Activated T-cell treated with anti-CD3 and anti-CD28 coated beads, Interleukin-2, amount 50 U/mL, for 72 hours (primary cell): ENCODE measurements at regions not wholly inside any gene's neighbourhood (a gene's known extent, or its start where the extent isn't known, plus 50 kb on each side); places are given as distances from the start of the nearest gene placed in this dataset.
"Not testable (repeated sequence)": the region's sequence is repeated elsewhere in the genome, so short reads cannot be mapped to it uniquely, and the experiment has no call there.

Experiments
- ATAC-seq, 2 donors: fragments of 150-1000 bp; cut with Tn5 transposase; replicated peaks in 1 of 2; 2 replicates each; pipeline ENCODE4 v1.10.0; 2021; ENCODE audit warnings: moderate library complexity in 2 of 2, mild to moderate bottlenecking in 1 of 2
- DNase-seq, 2 donors: peaks; one replicate each; pipeline ENCODE4 v3.0.0; 2021 to 2022; ENCODE audit warnings: mixed read lengths in 1 of 2
- H3K27ac Mint-ChIP-seq: one replicate; pipeline ENCODE4 v1.8.0; 2022; ENCODE audit warnings: mild to moderate bottlenecking, moderate library complexity, mixed read lengths
- H3K27me3 Mint-ChIP-seq: one replicate; pipeline ENCODE4 v1.8.0; 2022; ENCODE audit warnings: low read depth, mixed read lengths
- H3K36me3 Mint-ChIP-seq, 2 donors: one replicate each; pipeline ENCODE4 v1.8.0; 2022; ENCODE audit warnings: mixed read lengths in 2 of 2, mild to moderate bottlenecking in 1 of 2; ENCODE audit not compliant: insufficient read depth in 2 of 2
- H3K4me1 Mint-ChIP-seq: one replicate; pipeline ENCODE4 v1.8.0; 2022; ENCODE audit warnings: low read depth, mixed read lengths
- H3K4me3 Mint-ChIP-seq, 2 donors: one replicate each; pipeline ENCODE4 v1.8.0; 2022; ENCODE audit warnings: mild to moderate bottlenecking in 2 of 2, mixed read lengths in 2 of 2, moderate library complexity in 2 of 2
- H3K9me3 Mint-ChIP-seq, 2 donors: one replicate each; pipeline ENCODE4 v1.8.0; 2022; ENCODE audit warnings: mixed read lengths in 2 of 2

DNA sequence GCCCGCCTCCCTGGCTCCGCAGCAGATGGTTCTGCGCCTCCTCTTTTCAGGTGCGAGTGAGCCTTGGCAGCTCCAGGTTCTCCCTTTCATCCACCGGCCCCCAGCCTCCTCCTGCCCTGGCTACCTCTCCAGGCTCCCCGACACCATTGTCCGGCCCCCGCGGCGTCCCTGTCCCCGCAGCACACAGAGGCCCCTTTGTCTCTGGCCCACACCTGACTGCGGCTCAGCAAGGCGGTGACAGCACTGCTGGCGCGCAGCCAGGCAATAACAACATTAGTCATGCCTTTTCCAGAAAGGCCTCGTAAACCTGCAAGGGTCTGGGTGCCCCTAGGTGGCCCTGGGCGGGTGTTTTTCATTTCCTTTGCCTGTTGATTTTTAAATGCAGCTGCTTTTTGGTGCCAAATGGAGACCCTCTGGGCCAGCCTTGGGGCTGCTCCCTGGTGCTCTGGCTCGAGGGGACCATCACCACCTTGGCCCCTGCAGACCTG, 73.2 kb upstream of the MEDAG start:
- Mint-ChIP-seq H3K36me3 (no peaks in the 10 kb centered on the region), H3K27me3 (peaks cover 13% of the 10 kb centered on the region), H3K4me3 (peak overlapping the region; percentile 41 to 63), H3K4me1 (peaks cover 22% of the 10 kb centered on the region), H3K9me3 (no peaks in the 10 kb centered on the region), H3K27ac (no peak overlapping the region)
- DNase-seq (peak; percentile 80 to 83), ATAC-seq (peak; percentile 97)

DNA sequence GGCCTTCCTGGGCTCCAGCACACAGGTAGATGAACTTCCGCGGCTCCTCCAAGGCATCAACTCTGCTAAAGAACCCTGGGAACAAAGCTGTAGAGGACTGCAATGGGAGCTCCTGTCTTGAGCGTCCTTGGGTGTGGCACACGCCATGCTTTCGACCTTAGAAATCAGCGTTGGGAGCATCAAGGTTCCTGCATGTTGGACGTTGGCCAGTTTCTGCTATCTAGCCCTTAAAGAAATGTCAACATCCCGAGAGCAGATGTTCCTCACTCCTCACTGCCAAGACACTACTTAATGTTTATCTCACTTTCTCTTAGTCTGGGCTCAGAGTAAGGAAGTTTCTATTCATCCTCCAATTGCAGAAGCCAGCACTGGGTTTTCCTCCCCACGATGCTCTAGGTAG, 70.6 kb upstream of the MEDAG start:
- Mint-ChIP-seq H3K4me1 (peaks cover 22% of the 10 kb centered on the region), H3K4me3 (no peak overlapping the region), H3K27me3 (peaks cover 13% of the 10 kb centered on the region), H3K27ac (no peak overlapping the region), H3K9me3 (no peaks in the 10 kb centered on the region), H3K36me3 (no peaks in the 10 kb centered on the region)
- no peak for DNase-seq
- ATAC-seq = no peak

DNA sequence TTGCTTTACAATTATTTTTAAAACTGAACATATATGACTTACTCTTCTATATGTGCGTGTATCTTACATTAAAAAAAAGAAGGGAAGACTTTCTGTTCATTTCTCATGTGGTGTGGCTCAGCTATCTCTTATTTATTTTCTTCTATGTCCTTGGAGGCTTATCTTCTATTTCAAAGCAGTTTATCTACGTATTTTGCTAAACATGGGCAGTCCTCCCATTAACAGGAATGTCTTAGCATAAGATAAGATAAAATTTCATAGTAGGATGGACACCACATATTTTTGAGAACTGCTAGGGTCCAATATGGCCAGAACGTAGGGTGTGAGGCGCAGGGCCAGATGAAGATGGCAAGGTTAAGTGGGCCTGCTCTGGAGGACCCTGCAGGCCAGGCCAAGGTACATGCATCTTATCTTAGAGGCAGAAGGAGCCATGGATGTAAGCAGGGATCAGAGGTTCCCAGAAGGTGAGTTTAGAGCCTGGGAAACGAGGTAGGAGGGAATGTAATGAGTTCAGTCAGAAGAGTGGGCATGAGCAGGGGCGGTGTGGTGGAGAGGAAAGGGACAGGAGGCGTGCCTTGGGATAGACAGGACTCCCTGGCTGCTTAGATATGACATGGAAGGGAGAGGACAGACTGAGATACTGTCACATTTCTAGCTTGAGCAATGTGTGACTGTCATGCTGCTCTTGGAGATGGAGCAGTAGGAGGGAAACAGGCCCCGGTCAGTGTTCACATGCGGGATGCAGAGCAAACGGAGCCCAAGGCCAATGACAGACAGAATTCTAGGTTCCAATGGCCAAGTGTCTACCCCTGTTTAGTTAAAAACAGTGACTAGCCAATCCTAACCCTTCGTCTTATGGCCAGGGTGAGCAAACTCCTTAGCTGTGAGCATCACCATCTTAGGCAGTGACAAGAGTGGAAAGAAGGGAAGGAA, 68.6 kb upstream of the MEDAG start:
- Mint-ChIP-seq H3K36me3 (no peaks in the 10 kb centered on the region), H3K4me1 (peaks cover 17% of the 10 kb centered on the region)

DNA sequence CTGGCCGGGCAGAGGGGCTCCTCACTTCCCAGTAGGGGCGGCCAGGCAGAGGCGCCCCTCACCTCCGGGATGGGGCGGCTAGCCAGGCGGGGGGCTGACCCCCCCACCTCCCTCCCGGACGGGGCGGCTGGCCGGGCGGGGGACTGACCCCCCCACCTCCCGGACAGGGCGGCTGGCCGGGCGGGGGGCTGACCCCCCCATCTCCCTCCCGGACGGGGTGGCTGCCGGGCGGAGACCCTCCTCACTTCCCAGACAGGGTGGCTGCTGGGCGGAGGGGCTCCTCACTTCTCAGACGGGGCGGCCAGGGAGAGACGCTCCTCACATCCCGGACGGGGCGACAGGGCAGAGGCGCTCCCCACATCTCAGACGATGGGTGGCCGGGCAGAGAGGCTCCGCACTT, 66.4 kb upstream of the MEDAG start:
- peaks cover 13% of the 10 kb centered on the region for H3K27me3 Mint-ChIP-seq
- H3K4me3 Mint-ChIP-seq, H3K4me1 Mint-ChIP-seq, H3K27ac Mint-ChIP-seq, H3K36me3 Mint-ChIP-seq, DNase-seq, ATAC-seq, H3K9me3 Mint-ChIP-seq: not testable (repeated sequence)

More for the DNA sequence above, 68.6 kb upstream of the MEDAG start:
- DNase-seq = no peak
- H3K27ac Mint-ChIP-seq = no peak overlapping the region
- no peak for ATAC-seq
- H3K4me3 Mint-ChIP-seq = no peak overlapping the region
- no peaks in the 10 kb centered on the region for H3K9me3 Mint-ChIP-seq
- H3K27me3 Mint-ChIP-seq = peaks cover 13% of the 10 kb centered on the region

DNA sequence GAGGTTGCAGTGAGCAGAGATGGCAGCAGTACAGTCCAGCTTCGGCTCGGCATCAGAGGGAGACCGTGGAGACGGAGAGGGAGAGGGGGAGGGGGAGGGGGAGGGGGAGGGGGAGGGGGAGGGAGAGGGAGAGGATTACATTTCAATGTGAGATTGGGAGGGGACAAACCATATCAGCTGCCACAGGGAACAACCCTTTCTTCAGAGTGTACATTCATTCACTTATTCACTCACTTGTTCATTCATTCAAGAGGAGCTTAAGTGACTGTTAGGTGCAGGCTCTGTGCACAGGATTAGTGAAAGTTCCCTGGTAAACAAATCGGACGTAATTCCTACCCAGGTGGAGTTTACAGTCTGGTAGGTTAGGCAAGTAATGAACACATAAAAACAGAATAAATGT, 65.6 kb upstream of the MEDAG start:
- H3K27me3 Mint-ChIP-seq = peaks cover 11% of the 10 kb centered on the region
- ATAC-seq = no peak
- H3K36me3 Mint-ChIP-seq = no peaks in the 10 kb centered on the region
- H3K9me3 Mint-ChIP-seq = no peaks in the 10 kb centered on the region
- H3K4me1 Mint-ChIP-seq = peaks cover 3% of the 10 kb centered on the region
- no peak overlapping the region for H3K27ac Mint-ChIP-seq
- DNase-seq = no peak
- H3K4me3 Mint-ChIP-seq = no peak overlapping the region

DNA sequence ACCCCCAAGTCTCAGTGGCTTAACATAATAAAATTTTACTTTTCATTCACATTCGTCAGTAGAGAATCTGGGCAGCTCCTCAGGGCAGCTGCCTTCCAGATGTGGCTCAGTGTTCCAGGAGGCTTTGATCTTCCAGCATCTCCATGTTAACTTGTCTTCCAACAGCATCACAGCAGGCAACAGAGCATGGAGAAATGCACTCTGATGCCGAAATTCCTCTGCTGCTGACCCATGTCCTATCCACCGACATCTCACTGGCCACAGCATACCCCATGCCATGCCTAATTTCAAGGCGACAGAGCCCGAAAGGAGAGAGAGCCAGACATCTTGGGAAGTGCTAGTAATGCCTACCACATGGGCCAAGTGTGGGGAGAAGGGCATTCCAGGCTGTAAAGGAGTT, 64.9 kb upstream of the MEDAG start:
- no peak overlapping the region for H3K4me3 Mint-ChIP-seq
- no peaks in the 10 kb centered on the region for H3K36me3 Mint-ChIP-seq
- DNase-seq = no peak
- no peak for ATAC-seq
- H3K27me3 Mint-ChIP-seq = peaks cover 4% of the 10 kb centered on the region
- peaks cover 5% of the 10 kb centered on the region for H3K4me1 Mint-ChIP-seq
- H3K9me3 Mint-ChIP-seq = no peaks in the 10 kb centered on the region
- no peak overlapping the region for H3K27ac Mint-ChIP-seq

DNA sequence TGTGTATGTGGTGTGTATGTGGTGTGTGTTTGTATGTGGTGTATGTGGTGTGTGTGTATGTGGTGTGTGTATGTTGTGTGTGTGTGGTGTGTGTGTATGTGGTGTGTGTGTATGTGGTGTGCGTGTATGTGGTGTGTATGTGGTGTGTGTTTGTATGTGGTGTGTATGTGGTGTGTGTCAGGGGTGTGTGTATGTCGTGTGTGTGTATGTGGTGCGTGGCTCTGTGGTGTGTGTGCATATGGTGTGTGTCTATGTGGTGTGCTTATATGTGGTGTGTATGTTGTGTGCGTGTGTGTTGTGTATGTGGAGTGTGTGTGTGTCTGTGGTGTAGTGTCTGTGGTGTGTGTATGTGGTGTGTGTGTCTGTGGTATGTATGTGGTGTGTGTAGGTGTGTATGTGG, 62.5 kb upstream of the MEDAG start:
- Mint-ChIP-seq H3K27ac (no peak overlapping the region), H3K4me1 (peaks cover 23% of the 10 kb centered on the region), H3K27me3 (no peaks in the 10 kb centered on the region), H3K36me3 (no peaks in the 10 kb centered on the region), H3K9me3 (no peaks in the 10 kb centered on the region), H3K4me3 (no peak overlapping the region)
- DNase-seq (no peak), ATAC-seq (no peak)

DNA sequence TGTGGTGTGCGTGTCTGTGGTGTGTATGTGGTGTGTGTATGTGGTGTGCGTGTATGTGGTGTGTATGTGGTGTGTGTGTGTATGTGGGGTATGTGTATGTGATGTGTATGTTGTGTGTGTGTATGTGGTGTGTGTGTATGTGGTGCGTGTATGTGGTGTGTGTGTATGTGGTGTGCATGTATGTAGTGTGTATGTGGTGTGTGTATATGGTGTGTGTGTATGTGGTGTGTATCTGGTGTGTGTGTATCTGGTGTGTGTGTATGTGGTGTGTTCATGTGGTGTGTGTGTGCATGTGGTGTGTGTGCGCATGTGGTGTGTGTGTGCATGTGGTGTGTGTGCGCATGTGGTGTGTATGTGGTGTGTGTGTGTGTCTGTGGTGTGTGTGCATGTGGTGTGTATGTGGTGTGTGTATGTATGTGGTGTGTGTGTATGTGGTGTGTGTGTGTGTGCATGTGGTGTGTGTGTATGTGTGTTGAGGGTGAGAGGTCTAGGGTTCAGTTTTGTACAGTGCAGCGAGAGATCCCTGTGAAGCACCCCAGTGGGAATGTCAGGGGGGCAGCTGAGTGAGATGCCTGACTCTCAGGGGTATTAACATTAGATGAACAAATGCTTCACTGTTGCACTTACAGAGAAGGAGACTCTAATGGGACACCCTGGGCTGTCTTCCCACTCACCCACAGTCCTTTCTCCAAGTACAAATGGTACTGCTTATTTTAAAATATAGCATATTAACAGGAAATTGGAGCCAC, 61.3 kb upstream of the MEDAG start:
- no peaks in the 10 kb centered on the region for H3K36me3 Mint-ChIP-seq
- no peaks in the 10 kb centered on the region for H3K9me3 Mint-ChIP-seq
- no peak overlapping the region for H3K27ac Mint-ChIP-seq
- no peak overlapping the region for H3K4me3 Mint-ChIP-seq
- DNase-seq (no peak), ATAC-seq (no peak)
- no peaks in the 10 kb centered on the region for H3K27me3 Mint-ChIP-seq
- H3K4me1 Mint-ChIP-seq = peaks cover 24% of the 10 kb centered on the region

DNA sequence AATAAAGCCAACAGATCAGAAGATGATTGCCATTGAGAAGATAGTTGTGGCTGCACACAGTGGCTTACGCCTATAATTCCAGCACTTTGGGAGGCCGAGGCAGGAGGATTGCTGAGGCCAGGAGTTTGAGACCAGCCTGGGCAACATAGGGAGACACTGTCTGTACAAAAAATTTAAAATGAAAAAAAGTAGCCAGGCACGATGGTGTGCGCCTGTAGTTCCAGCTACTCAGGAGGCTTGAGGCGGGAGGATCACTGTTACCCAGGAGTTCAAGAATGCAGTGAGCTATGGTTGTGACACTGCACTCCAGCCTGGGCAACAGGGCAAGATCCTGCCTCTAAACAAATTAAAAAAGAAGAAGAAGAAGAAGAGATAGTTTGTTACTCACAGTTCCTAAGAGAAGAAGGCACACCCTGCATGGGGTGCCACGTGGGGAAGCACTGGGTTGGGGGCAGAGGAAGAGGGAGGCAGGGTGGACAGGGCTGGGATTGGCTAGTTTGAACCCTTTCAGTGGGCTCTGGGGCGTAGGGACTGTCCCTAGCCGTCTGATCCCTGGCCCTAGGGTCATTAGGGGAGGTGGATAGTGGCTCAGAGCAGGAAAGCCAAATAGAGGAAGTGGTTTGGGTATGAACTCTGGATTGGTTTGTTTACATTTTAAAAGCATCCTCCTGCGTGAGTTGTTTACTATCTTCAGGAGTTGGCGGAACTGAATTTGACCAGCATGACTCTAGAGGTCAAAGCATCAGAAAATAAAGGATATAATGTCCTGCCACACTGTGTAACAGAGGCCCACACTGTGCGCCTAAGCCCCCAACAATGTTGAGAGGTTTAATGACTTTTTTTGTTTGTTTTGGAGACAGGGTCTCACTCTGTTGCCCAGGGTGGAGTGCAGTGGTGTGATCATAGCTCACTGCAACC, 60.5 kb upstream of the MEDAG start:
- H3K4me1 Mint-ChIP-seq = peaks cover 24% of the 10 kb centered on the region
- no peaks in the 10 kb centered on the region for H3K36me3 Mint-ChIP-seq
- H3K4me3 Mint-ChIP-seq = no peak overlapping the region
- H3K9me3 Mint-ChIP-seq = no peaks in the 10 kb centered on the region
- DNase-seq (no peak), ATAC-seq (no peak)
- no peak overlapping the region for H3K27ac Mint-ChIP-seq
- H3K27me3 Mint-ChIP-seq = no peaks in the 10 kb centered on the region

DNA sequence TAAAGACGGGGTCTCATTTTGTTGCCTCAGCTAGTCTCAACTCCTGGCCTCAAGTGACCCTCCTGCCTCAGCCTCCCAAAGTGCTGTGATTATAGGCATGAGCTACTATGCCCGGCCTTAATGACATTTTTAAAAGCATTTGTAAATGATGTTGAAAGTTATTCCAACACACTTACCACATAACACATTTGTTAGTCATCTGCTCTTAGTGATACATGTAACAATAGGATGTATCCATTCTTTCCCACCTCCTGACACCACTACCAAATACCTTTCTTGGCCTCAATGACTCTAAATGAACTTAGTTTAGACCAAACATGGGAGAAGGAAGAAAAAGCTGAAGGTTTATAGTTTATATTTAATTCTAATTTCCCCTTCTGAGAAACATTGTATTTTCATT, 59.8 kb upstream of the MEDAG start:
- ATAC-seq (no peak), DNase-seq (no peak)
- Mint-ChIP-seq H3K27me3 (no peaks in the 10 kb centered on the region), H3K36me3 (no peaks in the 10 kb centered on the region), H3K9me3 (no peaks in the 10 kb centered on the region), H3K4me1 (peaks cover 24% of the 10 kb centered on the region), H3K27ac (no peak overlapping the region), H3K4me3 (no peak overlapping the region)

DNA sequence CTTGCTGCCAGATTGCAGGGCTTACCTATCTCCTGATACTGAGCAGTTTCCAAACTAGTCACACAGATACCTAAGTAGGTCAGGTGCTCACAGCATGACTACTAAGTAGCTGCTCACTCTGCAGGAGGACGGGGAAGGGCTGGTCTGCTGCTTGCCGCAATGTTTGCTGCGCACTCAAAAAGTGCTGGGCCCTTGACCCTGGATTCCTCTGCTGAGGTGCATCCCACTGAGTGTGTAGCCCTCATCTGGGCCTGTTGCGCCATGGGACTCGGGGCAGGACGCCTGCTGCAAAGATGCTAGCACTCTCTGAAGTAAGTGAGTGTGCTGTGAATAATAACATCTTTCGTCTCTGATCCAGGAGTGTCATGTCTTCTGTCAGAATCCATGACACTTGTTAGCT, 59.2 kb upstream of the MEDAG start:
- ATAC-seq = peak; percentile 60 to 63
- DNase-seq = peak in 1 of 2 donors; percentile 6
- H3K27me3 Mint-ChIP-seq = no peaks in the 10 kb centered on the region
- no peaks in the 10 kb centered on the region for H3K36me3 Mint-ChIP-seq
- H3K4me1 Mint-ChIP-seq = peaks cover 24% of the 10 kb centered on the region
- H3K27ac Mint-ChIP-seq = no peak overlapping the region
- no peak overlapping the region for H3K4me3 Mint-ChIP-seq
- no peaks in the 10 kb centered on the region for H3K9me3 Mint-ChIP-seq

DNA sequence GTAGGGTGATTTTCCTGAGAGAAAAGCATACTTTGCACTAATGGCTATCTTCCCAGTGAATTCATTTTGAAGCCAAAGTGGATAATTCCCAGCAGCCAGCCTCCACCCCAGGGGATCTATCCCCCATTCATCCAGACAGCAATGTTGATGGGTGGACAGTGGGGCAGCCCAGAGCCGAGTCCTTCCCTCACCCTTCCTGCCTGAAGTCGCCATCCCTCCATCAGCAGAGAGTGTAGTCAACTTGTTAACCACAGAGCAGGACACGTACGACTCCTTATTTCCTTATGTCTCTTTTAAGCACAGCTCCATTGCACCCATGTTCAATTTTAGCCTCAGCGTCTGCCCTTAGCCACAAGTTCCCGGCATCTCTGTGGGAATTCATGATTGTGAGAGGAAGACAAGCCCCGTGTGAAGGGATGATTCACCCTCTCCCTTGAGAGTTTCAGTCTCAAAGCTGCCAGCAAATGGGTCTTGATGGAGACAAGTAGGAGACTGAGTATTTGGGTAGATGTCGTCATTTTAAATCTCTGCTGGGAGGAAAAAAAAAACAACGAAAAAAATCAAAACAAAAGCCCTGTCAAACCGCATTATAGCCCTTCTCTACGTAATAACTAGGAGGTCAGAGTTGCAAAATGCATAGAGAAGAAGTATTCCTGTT, 58.3 kb upstream of the MEDAG start:
- ATAC-seq (peak; percentile 78 to 82), DNase-seq (peak; percentile 29 to 30)
- Mint-ChIP-seq H3K4me1 (peaks cover 29% of the 10 kb centered on the region), H3K27me3 (no peaks in the 10 kb centered on the region), H3K36me3 (no peaks in the 10 kb centered on the region), H3K9me3 (no peaks in the 10 kb centered on the region), H3K4me3 (peak overlapping the region; percentile 14 to 51), H3K27ac (no peak overlapping the region)
